Panc1 (cell line): ENCODE measurements at regions not wholly inside any gene's neighbourhood (a gene's known extent, or its start where the extent isn't known, plus 50 kb on each side); places are given as distances from the start of the nearest gene placed in this dataset.
"Not testable (repeated sequence)": the region's sequence is repeated elsewhere in the genome, so short reads cannot be mapped to it uniquely, and the experiment has no call there.

Source experiments
- ATAC-seq: fragments of 200-7000 bp; cut with Tn5 transposase; 2 replicates; pipeline ENCODE4 v1.9.1; 2020; ENCODE audit warnings: mild to moderate bottlenecking, moderate library complexity
- BruUV-seq: library from RNA; stranded (reverse); fragments of 400-500 nt; replicated peaks from 2 replicates; lab custom pipeline; 2021; lab: Mats Ljungman, UMichigan
- CTCF ChIA-PET: fragments of 300-600 bp; sonication (Branson Sonifier 250); formaldehyde crosslinking; loops from one replicate; lab custom pipeline; 2022; ENCODE audit warnings: antibody characterized with exemption; lab: Charles Lee
- POLR2A ChIA-PET: fragments of 300-600 bp; sonication (Branson Sonifier 250); formaldehyde crosslinking; loops from one replicate; lab custom pipeline; 2022; ENCODE audit warnings: antibody characterized with exemption; lab: Charles Lee
- DNase-seq: peaks from one replicate; pipeline ENCODE4 v3.0.0-alpha.2; 2010; ENCODE audit warnings: low read depth, low spot score
- H3K27ac ChIP-seq: 2 replicates; pipeline ENCODE4 v1.5.1; 2011; ENCODE audit warnings: mild to moderate bottlenecking, low read length, inconsistent platforms
- H3K27me3 ChIP-seq: fragments of 200-500 bp; sonication (Bioruptor generic); 2 replicates; pipeline ENCODE4 v1.6.0; 2014; ENCODE audit warnings: low read length, inconsistent platforms; ENCODE audit not compliant: control insufficient read depth, insufficient read depth
- H3K36me3 ChIP-seq: fragments of 200-500 bp; sonication (Bioruptor generic); 2 replicates; pipeline ENCODE4 v1.5.1; 2014; ENCODE audit warnings: inconsistent platforms, mild to moderate bottlenecking, low read length, moderate library complexity; ENCODE audit not compliant: control insufficient read depth, insufficient read depth
- H3K4me1 ChIP-seq: 2 replicates; pipeline ENCODE4 v1.5.1; 2011; ENCODE audit warnings: inconsistent platforms, mild to moderate bottlenecking, low read length, moderate library complexity; ENCODE audit not compliant: control insufficient read depth, insufficient read depth
- H3K4me3 ChIP-seq, 2 experiments: 2 replicates each; pipeline ENCODE4 v1.5.1; 2011 to 2012; ENCODE audit warnings: low read depth in 2 of 2, low read length in 2 of 2, mild to moderate bottlenecking in 2 of 2, inconsistent platforms in 1 of 2, moderate library complexity in 1 of 2
- H3K9me3 ChIP-seq: fragments of 200-500 bp; sonication (Bioruptor generic); 2 replicates; pipeline ENCODE4 v1.5.1; 2014; ENCODE audit warnings: low read depth, mild to moderate bottlenecking, inconsistent platforms, low read length, moderate library complexity; ENCODE audit not compliant: control insufficient read depth, insufficient read depth
- POLR2AphosphoS5 ChIP-seq: IDR thresholded peaks from 2 replicates; pipeline ENCODE4 v1.6.1; 2012; ENCODE audit warnings: mild to moderate bottlenecking, low read depth, low read length, moderate library complexity
- SIN3A ChIP-seq: IDR thresholded peaks from 2 replicates; pipeline ENCODE4 v1.6.1; 2012; ENCODE audit warnings: low read depth, mild to moderate bottlenecking, low read length, moderate library complexity, borderline replicate concordance; ENCODE audit not compliant: insufficient read depth
- TCF7L2 ChIP-seq: IDR thresholded peaks from 2 replicates; pipeline ENCODE4 v1.6.1; 2011; ENCODE audit warnings: mild to moderate bottlenecking, low read depth, low read length, inconsistent platforms
- in situ Hi-C: cut with HindIII; loops from 2 replicates; pipeline ENCODE4 v1.10.0; 2016; ENCODE audit warnings: low sequenced_read_pairs, low pct_unique_long_range_greater_than_20kb
- intact Hi-C: fragments of 100-400 bp; cut with micrococcal nuclease; formaldehyde crosslinking; loops from one replicate; pipeline ENCODE4 v1.10.0; 2022; ENCODE audit not compliant: unreplicated experiment
- TF ChIP-seq, protein P1 (sequence below), 2 experiments: IDR thresholded peaks; 2 replicates each; pipeline ENCODE4 v1.6.1; 2011 to 2012; ENCODE audit warnings: low read depth in 2 of 2, control low read depth in 1 of 2, low read length in 1 of 2, mild to moderate bottlenecking in 1 of 2, moderate library complexity in 1 of 2; ENCODE audit not compliant: insufficient read depth in 1 of 2
- TF ChIP-seq, protein P2 (sequence below): fragments of 450-650 bp; IDR thresholded peaks from 2 replicates; pipeline ENCODE4 v1.5.1; 2017; ENCODE audit warnings: mild to moderate bottlenecking

DNA sequence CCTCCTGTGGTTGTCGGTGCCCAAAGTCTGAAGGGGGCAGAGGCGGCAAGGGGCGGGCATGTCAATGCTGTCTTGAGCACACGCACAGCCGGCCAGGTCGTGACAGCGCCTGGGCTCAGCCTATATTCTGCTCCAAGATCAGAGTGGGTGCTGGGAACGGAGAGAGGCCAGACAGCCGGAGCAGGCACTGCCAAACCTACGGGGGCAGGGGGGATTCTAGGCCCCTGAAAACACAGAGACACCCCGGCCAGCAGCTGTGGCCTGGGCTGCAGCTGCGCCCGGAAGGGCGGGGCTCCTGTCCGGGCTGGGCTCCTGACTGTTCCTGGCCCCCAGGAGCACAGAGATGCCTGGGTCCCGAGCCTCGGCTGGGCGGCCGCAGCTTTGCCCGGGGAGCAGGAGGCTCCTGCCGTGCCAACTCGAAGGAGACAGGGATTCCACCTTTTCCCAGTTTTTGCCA lies 2662.9 kb upstream of the PCDH20 start:
- no TSS peak for BruUV-seq
- Histone ChIP-seq H3K9me3 (no peaks in the 10 kb centered on the region), H3K4me3 (no peak overlapping the region), H3K36me3 (no peaks in the 10 kb centered on the region), H3K27me3 (no peaks in the 10 kb centered on the region), H3K27ac (no peak overlapping the region), H3K4me1 (no peaks in the 10 kb centered on the region)
- TF ChIP-seq POLR2AphosphoS5 (no peak), SIN3A (no peak), TCF7L2 (no peak)
- TF ChIP-seq, protein P1, sequence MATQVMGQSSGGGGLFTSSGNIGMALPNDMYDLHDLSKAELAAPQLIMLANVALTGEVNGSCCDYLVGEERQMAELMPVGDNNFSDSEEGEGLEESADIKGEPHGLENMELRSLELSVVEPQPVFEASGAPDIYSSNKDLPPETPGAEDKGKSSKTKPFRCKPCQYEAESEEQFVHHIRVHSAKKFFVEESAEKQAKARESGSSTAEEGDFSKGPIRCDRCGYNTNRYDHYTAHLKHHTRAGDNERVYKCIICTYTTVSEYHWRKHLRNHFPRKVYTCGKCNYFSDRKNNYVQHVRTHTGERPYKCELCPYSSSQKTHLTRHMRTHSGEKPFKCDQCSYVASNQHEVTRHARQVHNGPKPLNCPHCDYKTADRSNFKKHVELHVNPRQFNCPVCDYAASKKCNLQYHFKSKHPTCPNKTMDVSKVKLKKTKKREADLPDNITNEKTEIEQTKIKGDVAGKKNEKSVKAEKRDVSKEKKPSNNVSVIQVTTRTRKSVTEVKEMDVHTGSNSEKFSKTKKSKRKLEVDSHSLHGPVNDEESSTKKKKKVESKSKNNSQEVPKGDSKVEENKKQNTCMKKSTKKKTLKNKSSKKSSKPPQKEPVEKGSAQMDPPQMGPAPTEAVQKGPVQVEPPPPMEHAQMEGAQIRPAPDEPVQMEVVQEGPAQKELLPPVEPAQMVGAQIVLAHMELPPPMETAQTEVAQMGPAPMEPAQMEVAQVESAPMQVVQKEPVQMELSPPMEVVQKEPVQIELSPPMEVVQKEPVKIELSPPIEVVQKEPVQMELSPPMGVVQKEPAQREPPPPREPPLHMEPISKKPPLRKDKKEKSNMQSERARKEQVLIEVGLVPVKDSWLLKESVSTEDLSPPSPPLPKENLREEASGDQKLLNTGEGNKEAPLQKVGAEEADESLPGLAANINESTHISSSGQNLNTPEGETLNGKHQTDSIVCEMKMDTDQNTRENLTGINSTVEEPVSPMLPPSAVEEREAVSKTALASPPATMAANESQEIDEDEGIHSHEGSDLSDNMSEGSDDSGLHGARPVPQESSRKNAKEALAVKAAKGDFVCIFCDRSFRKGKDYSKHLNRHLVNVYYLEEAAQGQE (IDR thresholded peaks at IDR 0.05; ENCODE audit: insufficient read depth in 1 of 2, low read depth in 2 of 2, low read length in 1 of 2) = no peak
- TF ChIP-seq, protein P2, sequence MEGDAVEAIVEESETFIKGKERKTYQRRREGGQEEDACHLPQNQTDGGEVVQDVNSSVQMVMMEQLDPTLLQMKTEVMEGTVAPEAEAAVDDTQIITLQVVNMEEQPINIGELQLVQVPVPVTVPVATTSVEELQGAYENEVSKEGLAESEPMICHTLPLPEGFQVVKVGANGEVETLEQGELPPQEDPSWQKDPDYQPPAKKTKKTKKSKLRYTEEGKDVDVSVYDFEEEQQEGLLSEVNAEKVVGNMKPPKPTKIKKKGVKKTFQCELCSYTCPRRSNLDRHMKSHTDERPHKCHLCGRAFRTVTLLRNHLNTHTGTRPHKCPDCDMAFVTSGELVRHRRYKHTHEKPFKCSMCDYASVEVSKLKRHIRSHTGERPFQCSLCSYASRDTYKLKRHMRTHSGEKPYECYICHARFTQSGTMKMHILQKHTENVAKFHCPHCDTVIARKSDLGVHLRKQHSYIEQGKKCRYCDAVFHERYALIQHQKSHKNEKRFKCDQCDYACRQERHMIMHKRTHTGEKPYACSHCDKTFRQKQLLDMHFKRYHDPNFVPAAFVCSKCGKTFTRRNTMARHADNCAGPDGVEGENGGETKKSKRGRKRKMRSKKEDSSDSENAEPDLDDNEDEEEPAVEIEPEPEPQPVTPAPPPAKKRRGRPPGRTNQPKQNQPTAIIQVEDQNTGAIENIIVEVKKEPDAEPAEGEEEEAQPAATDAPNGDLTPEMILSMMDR = no peak
- ChIA-PET CTCF (no interaction called here), POLR2A (no interaction called here)
- DNase-seq = no peak
- intact Hi-C loops (no loop called here), in situ Hi-C loops (no loop called here)
- no peak for ATAC-seq

DNA sequence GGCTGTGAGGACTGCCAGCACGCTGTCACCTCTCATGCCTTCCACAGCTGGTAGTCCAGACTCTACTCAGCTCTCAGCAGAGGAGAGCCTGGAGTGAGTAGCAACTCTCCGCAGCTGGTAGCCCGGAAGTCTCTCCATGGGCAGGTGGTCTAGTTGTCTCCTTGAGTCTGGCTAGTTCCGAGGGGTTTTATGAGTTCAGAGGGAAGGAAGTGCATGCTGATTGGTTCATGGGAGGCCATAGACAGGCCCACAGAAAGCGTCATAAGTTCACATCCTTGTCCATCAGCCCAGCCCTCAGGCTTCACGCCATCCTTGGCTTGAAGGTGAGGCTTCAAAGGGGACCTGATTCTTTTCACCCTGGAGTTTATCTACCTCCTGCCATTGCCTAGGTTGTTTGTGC lies 2662.4 kb upstream of the PCDH20 start:
- BruUV-seq = no TSS peak
- TF ChIP-seq, protein P2 = no peak
- TF ChIP-seq TCF7L2 (no peak), POLR2AphosphoS5 (no peak), SIN3A (no peak)
- TF ChIP-seq, protein P1 (IDR thresholded peaks at IDR 0.05; ENCODE audit: insufficient read depth in 1 of 2, low read depth in 2 of 2, low read length in 1 of 2) = no peak
- Histone ChIP-seq H3K27me3 (no peaks in the 10 kb centered on the region), H3K9me3 (no peaks in the 10 kb centered on the region), H3K4me3 (no peak overlapping the region), H3K27ac (no peak overlapping the region), H3K4me1 (no peaks in the 10 kb centered on the region), H3K36me3 (no peaks in the 10 kb centered on the region)
- ChIA-PET POLR2A (no interaction called here), CTCF (no interaction called here)
- intact Hi-C loops = no loop called here
- in situ Hi-C loops = no loop called here
- ATAC-seq = no peak
- DNase-seq = no peak

DNA sequence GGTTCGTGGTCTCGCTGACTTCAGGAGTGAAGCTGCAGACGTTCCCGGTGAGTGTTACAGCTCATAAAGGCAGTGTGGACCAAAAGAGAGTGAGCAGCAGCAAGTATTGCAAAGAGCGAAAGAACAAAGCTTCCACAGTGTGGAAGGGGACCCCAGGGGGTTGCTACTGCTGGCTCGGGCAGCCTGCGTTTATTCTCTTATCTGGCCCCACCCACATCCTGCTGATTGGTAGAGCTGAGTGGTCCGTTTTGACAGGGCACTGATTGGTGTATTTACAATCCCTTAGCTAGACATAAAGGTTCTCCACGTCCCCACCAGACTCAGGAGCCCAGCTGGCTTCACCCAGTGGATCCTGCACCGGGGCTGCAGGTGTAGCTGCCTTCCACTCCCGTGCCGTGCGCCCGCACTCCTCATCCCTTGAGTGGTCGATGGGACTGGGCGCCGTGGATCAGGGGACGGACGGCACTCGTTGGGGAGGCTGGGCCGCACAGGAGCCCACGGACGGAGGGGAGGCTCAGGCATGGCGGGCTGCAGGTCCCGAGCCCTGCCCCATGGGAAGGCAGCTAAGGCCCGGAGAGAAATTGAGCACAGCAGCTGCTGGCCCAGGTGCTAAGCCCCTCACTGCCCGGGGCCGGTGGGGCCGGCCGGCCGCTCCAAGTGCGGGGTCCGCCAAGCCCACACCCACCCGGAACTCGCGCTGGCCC lies 2661.6 kb upstream of the PCDH20 start:
- CTCF ChIA-PET, H3K27ac ChIP-seq, in situ Hi-C loops: not testable (repeated sequence)

More for the DNA sequence above, 2661.6 kb upstream of the PCDH20 start:
- H3K4me1 ChIP-seq, DNase-seq, H3K27me3 ChIP-seq, POLR2A ChIA-PET, H3K36me3 ChIP-seq, BruUV-seq, intact Hi-C loops, H3K4me3 ChIP-seq, H3K9me3 ChIP-seq, ATAC-seq: not testable (repeated sequence)
